KMS-11 (cell line): ENCODE measurements at regions not wholly inside any gene's neighbourhood (a gene's known extent, or its start where the extent isn't known, plus 50 kb on each side); places are given as distances from the start of the nearest gene placed in this dataset.

Experiments
- H2AFZ ChIP-seq: fragments of 200-600 bp; sonication (generic); 2 replicates; pipeline ENCODE4 v1.6.1; 2016; ENCODE audit warnings: antibody characterized with exemption, mixed run types, low read depth
- H3K27ac ChIP-seq: fragments of 200-600 bp; sonication (generic); 2 replicates; pipeline ENCODE4 v1.6.1; 2016; ENCODE audit warnings: mild to moderate bottlenecking, mixed run types
- H3K27me3 ChIP-seq: fragments of 200-600 bp; sonication (generic); 2 replicates; pipeline ENCODE4 v1.6.1; 2017; ENCODE audit warnings: mild to moderate bottlenecking, low read depth, mixed run types, moderate library complexity; ENCODE audit not compliant: insufficient read depth
- H3K36me3 ChIP-seq: fragments of 200-600 bp; sonication (generic); 2 replicates; pipeline ENCODE4 v1.6.1; 2017; ENCODE audit warnings: mild to moderate bottlenecking, mixed run types; ENCODE audit not compliant: insufficient read depth
- H3K4me1 ChIP-seq: fragments of 200-600 bp; sonication (generic); 2 replicates; pipeline ENCODE4 v1.6.1; 2016; ENCODE audit warnings: mild to moderate bottlenecking, low read depth, mixed run types; ENCODE audit not compliant: poor library complexity, severe bottlenecking
- H3K4me2 ChIP-seq: fragments of 200-600 bp; sonication (generic); 2 replicates; pipeline ENCODE4 v1.7.0; 2016; ENCODE audit warnings: mild to moderate bottlenecking, mixed run types
- H3K4me3 ChIP-seq: fragments of 200-600 bp; sonication (generic); IDR thresholded peaks from 2 replicates; pipeline ENCODE4 v1.6.1; 2017; ENCODE audit warnings: low read depth, low read length, mixed read lengths; ENCODE audit not compliant: insufficient read depth
- H3K79me2 ChIP-seq: fragments of 200-600 bp; sonication (generic); 2 replicates; pipeline ENCODE4 v1.6.1; 2016; ENCODE audit warnings: low read depth, mixed run types; ENCODE audit not compliant: insufficient read depth
- H3K9ac ChIP-seq: fragments of 200-600 bp; sonication (generic); 2 replicates; pipeline ENCODE4 v1.6.1; 2016; ENCODE audit warnings: mild to moderate bottlenecking, mixed run types
- H4K20me1 ChIP-seq: fragments of 200-600 bp; sonication (generic); 2 replicates; pipeline ENCODE4 v1.6.1; 2016; ENCODE audit warnings: mild to moderate bottlenecking, mixed run types; ENCODE audit not compliant: insufficient read depth
- TF ChIP-seq, protein P1 (sequence below): fragments of 200-600 bp; sonication (generic); conservative IDR thresholded peaks from 2 replicates; pipeline ENCODE4 v1.6.1; 2017; ENCODE audit warnings: low read depth, mild to moderate bottlenecking, antibody characterized with exemption, low read length, moderate library complexity, mixed read lengths

DNA sequence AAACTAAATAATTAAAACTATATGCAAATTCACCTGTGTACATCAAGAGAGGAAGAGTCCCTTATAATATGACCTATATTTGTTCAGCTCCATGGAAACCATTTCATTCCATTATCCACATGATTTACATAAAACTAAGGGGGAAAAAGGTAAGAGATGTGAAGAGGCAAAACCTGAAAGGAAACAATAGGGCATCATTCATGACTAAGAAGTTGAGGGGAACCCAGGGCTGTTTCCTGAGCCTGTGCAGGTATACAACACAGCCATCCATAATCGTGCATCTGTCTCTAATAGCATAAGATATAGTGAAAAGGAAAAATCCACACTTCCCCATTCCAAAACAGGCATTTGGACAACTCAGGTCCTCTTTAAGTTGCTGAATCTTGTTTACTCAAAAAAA is 151.3 kb downstream of the NR4A2 start:
- Histone ChIP-seq H3K36me3 (no peaks in the 10 kb centered on the region), H2AFZ (no peak overlapping the region), H3K4me2 (no peak overlapping the region), H3K4me1 (no peaks in the 10 kb centered on the region), H3K9ac (no peak overlapping the region), H3K27me3 (no peaks in the 10 kb centered on the region), H3K4me3 (no peak overlapping the region), H3K79me2 (no peaks in the 10 kb centered on the region), H4K20me1 (no peaks in the 10 kb centered on the region), H3K27ac (no peak overlapping the region)
- TF ChIP-seq, protein P1, sequence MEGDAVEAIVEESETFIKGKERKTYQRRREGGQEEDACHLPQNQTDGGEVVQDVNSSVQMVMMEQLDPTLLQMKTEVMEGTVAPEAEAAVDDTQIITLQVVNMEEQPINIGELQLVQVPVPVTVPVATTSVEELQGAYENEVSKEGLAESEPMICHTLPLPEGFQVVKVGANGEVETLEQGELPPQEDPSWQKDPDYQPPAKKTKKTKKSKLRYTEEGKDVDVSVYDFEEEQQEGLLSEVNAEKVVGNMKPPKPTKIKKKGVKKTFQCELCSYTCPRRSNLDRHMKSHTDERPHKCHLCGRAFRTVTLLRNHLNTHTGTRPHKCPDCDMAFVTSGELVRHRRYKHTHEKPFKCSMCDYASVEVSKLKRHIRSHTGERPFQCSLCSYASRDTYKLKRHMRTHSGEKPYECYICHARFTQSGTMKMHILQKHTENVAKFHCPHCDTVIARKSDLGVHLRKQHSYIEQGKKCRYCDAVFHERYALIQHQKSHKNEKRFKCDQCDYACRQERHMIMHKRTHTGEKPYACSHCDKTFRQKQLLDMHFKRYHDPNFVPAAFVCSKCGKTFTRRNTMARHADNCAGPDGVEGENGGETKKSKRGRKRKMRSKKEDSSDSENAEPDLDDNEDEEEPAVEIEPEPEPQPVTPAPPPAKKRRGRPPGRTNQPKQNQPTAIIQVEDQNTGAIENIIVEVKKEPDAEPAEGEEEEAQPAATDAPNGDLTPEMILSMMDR = no peak

DNA sequence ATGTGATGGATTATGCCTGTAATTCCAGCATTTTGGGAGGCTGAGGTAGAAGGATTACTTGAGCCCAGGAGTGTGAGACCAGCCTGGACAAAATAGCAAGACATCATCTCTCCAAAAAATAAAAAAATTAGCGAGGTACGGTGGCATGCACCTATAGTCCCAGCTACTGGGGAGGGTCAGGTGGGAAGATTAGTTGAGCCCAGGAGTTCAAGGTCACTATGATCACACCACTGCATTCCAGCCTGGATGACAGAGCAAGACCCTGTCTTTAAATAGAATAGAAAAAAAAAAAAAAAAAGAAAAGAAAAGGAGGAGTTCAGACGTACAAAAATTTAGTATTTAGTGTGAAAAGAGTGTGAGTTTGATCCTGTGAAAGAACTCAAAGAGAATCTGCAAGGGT is 154.9 kb downstream of the NR4A2 start:
- H3K79me2 ChIP-seq = no peaks in the 10 kb centered on the region
- no peak overlapping the region for H3K27ac ChIP-seq
- TF ChIP-seq, protein P1 = no peak
- no peaks in the 10 kb centered on the region for H3K36me3 ChIP-seq
- H3K4me3 ChIP-seq = no peak overlapping the region
- no peaks in the 10 kb centered on the region for H3K4me1 ChIP-seq
- H3K27me3 ChIP-seq = no peaks in the 10 kb centered on the region
- H2AFZ ChIP-seq = no peak overlapping the region
- no peak overlapping the region for H3K9ac ChIP-seq
- H4K20me1 ChIP-seq = no peaks in the 10 kb centered on the region
- H3K4me2 ChIP-seq = no peak overlapping the region

DNA sequence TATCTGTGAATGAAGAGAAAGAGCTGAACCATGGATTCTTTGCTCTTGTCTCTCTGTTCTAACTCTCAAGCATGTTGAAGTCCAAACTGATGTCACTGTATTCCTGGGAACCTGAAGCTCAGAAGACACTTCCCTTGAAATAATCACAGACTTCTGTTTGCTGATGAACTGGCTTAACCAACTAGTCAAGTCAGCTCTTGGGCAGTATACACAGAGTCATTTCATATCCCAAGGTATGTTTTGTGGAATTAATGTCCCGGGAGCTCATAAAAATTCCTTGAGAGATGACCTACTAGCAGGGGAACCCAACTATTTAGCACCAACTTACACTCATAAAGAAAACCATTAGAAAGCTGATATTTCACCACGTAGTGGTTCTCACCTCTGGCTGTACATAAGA is 156.6 kb downstream of the NR4A2 start:
- Histone ChIP-seq H2AFZ (no peak overlapping the region), H3K36me3 (no peaks in the 10 kb centered on the region), H3K4me2 (no peak overlapping the region)

DNA sequence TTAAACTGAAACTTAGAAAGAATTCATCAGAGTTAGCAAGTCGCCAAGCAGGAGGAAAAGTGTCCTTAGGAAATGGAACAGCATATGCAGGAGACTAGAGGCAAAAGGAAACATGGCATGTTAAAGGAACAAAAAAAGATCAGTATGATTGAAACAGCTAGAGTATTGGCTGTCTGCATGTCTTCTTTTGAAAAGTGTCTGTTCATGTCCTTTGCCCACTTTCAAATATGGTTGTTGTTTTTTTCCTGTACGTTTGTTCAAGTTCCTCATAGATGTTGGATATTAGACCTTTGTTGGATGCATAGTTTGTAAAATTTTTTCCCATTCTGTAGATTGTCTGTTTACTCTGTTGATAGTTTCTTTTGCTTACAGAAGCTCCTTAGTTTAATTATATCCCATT is 161.6 kb downstream of the NR4A2 start:
- TF ChIP-seq, protein P1 = no peak
- Histone ChIP-seq H3K4me1 (no peaks in the 10 kb centered on the region), H3K36me3 (no peaks in the 10 kb centered on the region), H3K4me3 (no peak overlapping the region), H2AFZ (no peak overlapping the region), H3K4me2 (no peak overlapping the region), H4K20me1 (no peaks in the 10 kb centered on the region), H3K27ac (no peak overlapping the region), H3K27me3 (no peaks in the 10 kb centered on the region), H3K9ac (no peak overlapping the region), H3K79me2 (no peaks in the 10 kb centered on the region)

More for the DNA sequence above, 156.6 kb downstream of the NR4A2 start:
- H3K27me3 ChIP-seq = no peaks in the 10 kb centered on the region
- no peak overlapping the region for H3K9ac ChIP-seq
- H4K20me1 ChIP-seq = no peaks in the 10 kb centered on the region
- H3K4me3 ChIP-seq = no peak overlapping the region
- H3K4me1 ChIP-seq = no peaks in the 10 kb centered on the region
- TF ChIP-seq, protein P1 = no peak
- no peaks in the 10 kb centered on the region for H3K79me2 ChIP-seq
- H3K27ac ChIP-seq = no peak overlapping the region
